GM04503 (cell line): ENCODE measurements at regions not wholly inside any gene's neighbourhood (a gene's known extent, or its start where the extent isn't known, plus 50 kb on each side); places are given as distances from the start of the nearest gene placed in this dataset.

Experiments used
- DNase-seq: peaks from one replicate; pipeline ENCODE4 v3.0.0-alpha.2; 2012; ENCODE audit warnings: low read depth

GRCh38 chr2:180364719-180365118 lies 357.6 kb upstream of the CWC22 start:
- DNase-seq: no peak

- DNase-seq: no peak
Measured at GRCh38 chr2:180360283-180360618, 353.2 kb upstream of the CWC22 start.

DNA sequence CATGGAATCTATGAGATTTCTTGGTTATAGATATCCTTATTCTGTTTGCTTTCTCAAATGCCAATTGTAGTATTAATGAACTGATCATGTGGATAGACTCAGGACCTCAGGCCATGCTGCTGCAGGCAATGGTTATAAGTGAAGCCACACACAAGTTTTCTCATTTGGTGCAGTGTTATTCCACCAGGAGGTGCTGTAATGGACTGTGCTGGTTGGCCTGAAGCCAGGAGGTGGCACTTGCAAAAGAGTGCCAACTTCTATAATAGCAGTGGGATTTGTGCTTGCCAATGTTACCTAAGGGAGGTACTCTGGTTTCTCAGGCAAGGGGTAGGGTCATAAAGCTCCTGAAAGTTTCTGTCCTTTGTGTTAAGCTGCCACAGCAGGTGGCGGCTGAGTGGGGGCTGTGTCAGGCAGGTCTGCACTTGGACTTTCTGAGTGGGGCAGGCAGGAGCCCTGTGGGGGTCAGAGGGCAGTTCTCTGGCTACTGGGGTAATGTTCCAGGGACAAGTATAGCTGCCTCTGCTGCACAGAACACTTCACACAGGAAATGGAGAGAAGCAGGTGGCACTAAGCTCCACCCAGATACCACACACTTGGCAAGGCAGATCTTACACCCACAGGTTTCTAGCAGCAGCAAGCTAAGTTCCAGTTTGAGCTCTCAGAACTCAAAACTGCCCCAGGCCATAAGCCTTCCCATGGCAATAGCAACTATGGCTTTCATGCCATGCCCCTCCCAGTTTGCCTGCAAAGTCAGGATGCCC lies 352.6 kb upstream of the CWC22 start:
- no peak for DNase-seq

- DNase-seq: no peak
Measured at GRCh38 chr2:180358458-180358857, 351.4 kb upstream of the CWC22 start.

- no peak for DNase-seq
Measured at GRCh38 chr2:180356676-180357075, 349.6 kb upstream of the CWC22 start.

DNA sequence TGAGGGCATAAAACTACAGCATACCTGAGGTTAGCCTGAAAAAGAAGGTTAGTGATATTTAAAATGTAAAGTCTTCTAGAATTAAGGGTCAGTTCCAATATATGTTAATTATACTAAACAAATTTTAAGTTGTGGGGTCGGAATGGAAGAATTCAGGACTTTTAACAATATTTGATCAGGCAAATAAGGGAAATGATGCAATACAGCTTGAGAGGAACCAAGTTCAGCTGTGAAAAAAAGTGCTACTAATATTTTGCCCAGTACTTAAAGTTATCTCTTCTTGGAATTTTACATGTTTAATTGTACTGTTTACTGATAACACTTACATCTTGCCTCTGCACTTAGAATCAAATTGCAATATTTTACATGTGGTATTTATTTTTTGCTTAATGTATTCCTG lies 345.5 kb upstream of the CWC22 start:
- DNase-seq: no peak

- DNase-seq: no peak
Measured at GRCh38 chr2:180349809-180350208, 342.7 kb upstream of the CWC22 start.

GRCh38 chr2:180343528-180344345 lies 336.6 kb upstream of the CWC22 start:
- no peak for DNase-seq

DNA sequence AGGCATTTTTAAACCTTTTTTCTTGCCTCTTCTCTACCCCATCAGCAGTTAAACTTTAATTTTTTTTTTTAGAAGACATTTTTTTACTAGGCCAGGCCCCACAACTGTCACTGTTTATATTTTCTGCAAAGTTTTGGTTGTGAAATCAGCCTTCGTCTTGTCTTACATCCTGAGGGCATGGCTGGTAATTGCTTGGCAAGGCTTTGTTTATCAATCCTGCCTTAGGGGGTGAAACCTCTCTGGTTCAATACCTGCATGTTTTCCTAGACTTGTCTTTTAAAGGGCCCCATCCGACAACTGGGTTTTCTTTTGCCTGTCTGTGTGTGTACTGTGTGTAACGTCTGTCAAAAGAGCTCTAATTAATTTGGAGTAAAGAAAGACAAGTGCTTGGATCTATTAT lies 330.0 kb upstream of the CWC22 start:
- no peak for DNase-seq

- DNase-seq: no peak
Measured at GRCh38 chr2:180336550-180336949, 329.5 kb upstream of the CWC22 start.

DNA sequence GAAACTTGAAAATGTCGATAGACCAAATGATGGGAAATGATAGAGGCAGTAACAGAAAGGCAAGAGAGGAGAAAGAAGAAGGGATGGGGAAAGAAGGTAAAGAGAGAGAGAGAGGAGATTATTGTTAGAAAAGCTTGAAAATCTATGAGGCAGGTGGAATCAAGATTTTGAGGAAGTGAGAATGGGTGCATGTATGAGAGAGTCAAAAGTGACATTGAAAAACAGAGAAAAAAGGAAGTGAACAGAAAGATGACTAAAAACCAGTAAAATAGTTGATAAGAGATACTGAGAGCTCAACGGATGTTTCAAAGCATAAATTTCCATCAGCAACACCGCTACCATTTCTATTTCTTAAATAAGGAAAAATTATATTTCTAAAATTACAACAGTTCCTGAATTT lies 327.4 kb upstream of the CWC22 start:
- no peak for DNase-seq

DNA sequence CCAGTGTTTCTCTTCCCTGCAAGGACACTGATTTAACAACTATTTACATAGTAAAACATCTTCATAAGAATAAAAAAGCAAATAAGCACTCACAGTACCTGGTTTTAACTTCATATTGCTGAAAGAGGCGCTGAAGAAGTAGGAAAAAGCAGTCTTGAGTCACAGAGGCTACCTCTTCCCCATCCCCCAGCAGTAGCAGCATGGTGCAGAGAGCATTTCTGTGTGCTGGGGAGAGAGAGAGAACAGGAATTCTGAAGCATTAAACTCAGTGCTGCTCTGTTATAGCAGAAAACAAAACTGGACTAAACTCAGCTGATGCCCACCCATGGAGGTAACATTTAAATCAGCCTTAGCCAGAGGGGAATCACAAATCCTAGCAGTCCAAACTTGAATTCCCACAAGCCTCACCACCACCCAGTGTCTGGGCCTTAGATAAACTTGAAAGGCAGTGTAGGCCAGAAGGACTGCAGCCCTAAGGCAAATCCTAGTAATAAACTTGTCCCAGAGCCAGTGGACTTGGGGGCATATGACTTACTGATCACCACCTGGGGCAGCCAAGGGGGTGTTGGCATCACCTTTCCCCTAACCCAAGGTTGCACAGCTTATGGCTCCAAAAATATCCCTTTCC lies 321.8 kb upstream of the CWC22 start:
- DNase-seq: no peak

DNA sequence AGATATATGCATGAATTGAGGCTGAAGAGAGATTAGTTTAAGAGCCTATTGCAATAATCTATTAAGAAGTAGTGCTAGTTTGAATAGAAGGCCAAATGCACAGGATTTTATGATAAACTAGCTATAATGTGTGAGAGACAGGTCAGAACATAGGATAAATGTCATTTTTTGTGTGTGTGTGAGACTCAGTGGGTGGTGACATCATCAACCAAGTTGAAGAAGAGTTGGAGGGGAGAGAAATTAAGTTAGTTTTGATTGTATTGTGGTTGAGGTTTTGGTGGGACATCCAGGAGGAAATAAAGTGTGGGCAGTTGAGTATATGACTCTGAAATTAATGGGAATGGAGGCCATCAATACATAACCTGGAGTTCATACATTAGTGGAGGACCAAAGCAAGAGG lies 320.1 kb upstream of the CWC22 start:
- DNase-seq: no peak

- DNase-seq: no peak
Measured at GRCh38 chr2:180325416-180326120, 318.5 kb upstream of the CWC22 start.

- DNase-seq: no peak
Measured at GRCh38 chr2:180324182-180324581, 317.1 kb upstream of the CWC22 start.

DNA sequence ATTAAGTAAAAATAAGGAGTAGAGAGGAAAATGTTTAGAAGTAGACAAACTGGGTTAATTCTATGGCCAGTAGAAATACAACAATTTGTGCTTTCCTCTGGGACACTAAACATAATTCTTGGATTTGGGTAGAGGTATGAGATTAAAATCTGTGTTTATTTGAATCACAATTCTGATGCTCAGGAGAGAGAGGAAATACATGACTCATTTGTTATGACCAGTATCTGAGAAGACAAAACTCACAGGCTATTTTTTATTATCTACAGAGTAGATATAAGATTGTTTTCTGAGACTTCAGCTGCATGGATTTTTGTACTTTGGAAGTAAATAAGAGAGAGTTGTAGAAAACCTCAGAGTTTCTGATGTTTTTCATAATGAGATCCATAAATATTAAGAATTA lies 315.7 kb upstream of the CWC22 start:
- no peak for DNase-seq

DNA sequence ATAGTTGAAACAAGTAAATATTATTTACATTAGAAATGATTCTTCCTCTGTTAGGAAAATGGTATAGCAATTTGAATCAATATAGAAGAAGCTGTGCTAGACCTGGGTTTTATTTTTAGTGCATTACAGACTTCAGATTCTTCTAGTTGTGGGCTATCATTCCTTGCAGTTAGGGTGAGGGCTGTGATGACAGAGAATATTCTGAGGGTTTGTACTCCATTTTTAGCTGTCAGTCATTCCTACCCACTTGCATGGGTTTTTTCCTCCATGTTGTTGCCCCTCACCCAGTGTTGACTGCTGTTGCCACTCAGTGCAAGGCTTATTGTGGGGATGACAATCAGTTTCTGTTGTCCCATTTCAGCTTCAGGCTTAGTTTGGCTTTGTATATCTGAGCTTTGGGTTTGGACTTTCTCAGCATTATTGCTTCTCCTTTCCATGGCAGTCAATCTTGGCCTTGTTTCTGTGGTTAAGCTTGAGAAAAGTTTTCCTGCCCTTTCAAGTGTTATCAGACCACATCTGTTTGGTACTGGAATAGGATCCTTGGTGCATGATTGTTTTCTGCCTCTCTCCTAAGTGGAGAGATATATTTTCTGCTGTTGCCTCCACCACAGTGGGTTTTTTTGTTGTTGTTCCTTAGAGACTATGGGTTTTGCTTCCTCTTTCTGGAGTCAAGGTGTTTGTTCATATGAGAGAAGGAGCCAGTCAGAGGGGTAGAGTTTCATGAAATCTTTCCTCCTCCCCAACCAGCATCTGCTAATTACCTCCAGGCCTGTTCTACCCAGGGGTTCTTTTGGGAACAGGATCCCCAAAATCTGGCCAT lies 312.7 kb upstream of the CWC22 start:
- no peak for DNase-seq

DNA sequence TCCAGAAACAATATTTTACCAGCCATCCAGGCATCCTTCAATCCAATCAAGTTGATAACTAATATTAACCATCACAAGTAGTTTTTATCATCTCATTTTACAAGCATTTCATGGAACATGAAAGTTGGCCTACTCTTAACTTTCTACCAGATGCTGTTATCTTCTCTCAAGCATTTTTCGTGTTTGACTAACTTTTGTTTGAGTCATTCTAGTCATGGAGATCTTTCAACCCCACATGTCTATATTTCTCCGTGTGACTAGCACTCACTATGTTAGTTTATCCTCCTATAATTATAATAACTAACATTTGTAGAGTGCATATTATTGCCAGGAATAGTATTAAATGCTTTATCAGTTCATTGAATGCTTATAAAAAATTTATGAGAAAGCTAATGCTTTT lies 307.0 kb upstream of the CWC22 start:
- DNase-seq: no peak

DNA sequence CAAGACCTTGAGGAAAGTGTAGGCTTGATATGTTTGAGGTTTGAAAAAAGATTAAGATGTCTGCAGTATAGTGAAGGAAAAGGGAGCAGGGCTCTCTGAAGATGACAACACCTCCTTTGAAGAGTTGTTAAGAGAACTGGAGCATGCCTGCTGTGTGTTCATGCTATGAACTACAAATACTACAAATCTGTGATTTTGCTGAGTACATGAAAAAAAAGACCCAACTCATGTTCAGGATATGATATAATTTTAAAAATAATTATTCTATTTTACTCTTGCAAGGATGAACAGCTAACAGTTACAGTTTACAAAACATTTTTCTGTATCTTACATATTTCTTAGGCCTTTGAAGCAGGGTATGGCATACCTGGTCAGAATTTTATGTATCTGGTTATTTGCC lies 305.4 kb upstream of the CWC22 start:
- no peak for DNase-seq

- no peak for DNase-seq
Measured at GRCh38 chr2:180307096-180307495, 300.0 kb upstream of the CWC22 start.

DNA sequence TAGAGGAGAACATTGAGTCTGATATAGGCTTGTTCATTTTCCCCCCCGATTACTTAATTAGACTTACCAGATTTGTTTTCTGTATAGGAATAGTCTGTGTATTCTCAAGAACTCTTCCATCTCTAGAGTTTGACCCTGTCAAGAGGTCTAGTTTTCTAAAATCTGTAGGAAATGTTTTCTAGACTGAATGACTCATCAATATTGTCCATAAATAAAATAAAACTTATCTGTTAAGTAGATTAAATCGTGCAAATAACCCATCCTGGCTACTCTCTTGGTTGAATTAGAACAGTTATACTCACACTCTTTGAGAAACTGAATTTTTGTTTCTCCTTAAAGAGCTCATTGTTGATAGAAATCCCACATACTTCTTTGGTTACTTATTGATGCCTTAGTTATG lies 299.2 kb upstream of the CWC22 start:
- DNase-seq: no peak
